ENCODE measurements at regions not wholly inside any gene's neighbourhood (a gene's known extent, or its start where the extent isn't known, plus 50 kb on each side); places are given as distances from the start of the nearest gene placed in this dataset.

- no peak for TF ChIP-seq MLX (CRISPR knock-in tag; IDR thresholded peaks at IDR 0.05)
Observed at GRCh38 chr6:14443629-14444268, 326.2 kb downstream of the CD83 start (continued).

GRCh38 chr6:14444295-14444972, 326.9 kb downstream of the CD83 start:
- TF ChIP-seq HMGXB4 (CRISPR knock-in tag; IDR thresholded peaks at IDR 0.05) (no peak), MAX (CRISPR knock-in tag; IDR thresholded peaks at IDR 0.05) (no peak), ZBTB21 (CRISPR knock-in tag; IDR thresholded peaks at IDR 0.05; ENCODE audit: borderline replicate concordance) (no peak), NR1H2 (CRISPR knock-in tag; IDR thresholded peaks at IDR 0.05) (no peak), ZNF671 (CRISPR knock-in tag; IDR thresholded peaks at IDR 0.05) (no peak), IRF2 (CRISPR knock-in tag; IDR thresholded peaks at IDR 0.05; ENCODE audit: borderline replicate concordance, low read depth) (no peak), SOX15 (CRISPR knock-in tag; IDR thresholded peaks at IDR 0.05) (no peak), FOXP4 (CRISPR knock-in tag; IDR thresholded peaks at IDR 0.05) (no peak), NFE2L1 (CRISPR knock-in tag; IDR thresholded peaks at IDR 0.05) (no peak), EMX1 (CRISPR knock-in tag; IDR thresholded peaks at IDR 0.05) (no peak)
- DNase-seq (ENCODE audit: low spot score) (no peak), ATAC-seq (no peak)
- Mint-ChIP-seq H3K27me3 (ENCODE audit: low read depth) (no peaks in the 10 kb centered on the region), H3K4me1 (peaks cover 26% of the 10 kb centered on the region), H3K36me3 (peaks cover 22% of the 10 kb centered on the region), H3K4me3 (no peak overlapping the region), H3K9me3 (peaks cover 23% of the 10 kb centered on the region), H3K27ac (no peak overlapping the region)
- POLR2A ChIA-PET = interaction anchor here (0.5 kb wide), 1 partner anchor 818 kb away, joined by 6 read pairs; no protein-coding TSS in a partner anchor
- CTCF ChIA-PET = no interaction called here

- ChIA-PET POLR2A (no interaction called here), CTCF (no interaction called here)
- Mint-ChIP-seq H3K4me3 (no peak overlapping the region), H3K27me3 (ENCODE audit: low read depth) (peaks cover 4% of the 10 kb centered on the region), H3K36me3 (peaks cover 22% of the 10 kb centered on the region), H3K27ac (no peak overlapping the region), H3K9me3 (peaks cover 23% of the 10 kb centered on the region), H3K4me1 (peaks cover 23% of the 10 kb centered on the region)
- TF ChIP-seq SP1 (CRISPR knock-in tag; conservative IDR thresholded peaks at IDR 0.05) (no peak), MAX (CRISPR knock-in tag; IDR thresholded peaks at IDR 0.05) (no peak), GTF2I (CRISPR knock-in tag; conservative IDR thresholded peaks at IDR 0.05) (no peak), ELF4 (CRISPR knock-in tag; IDR thresholded peaks at IDR 0.05; ENCODE audit: low read depth) (no peak), EMX1 (CRISPR knock-in tag; IDR thresholded peaks at IDR 0.05) (no peak), CDX4 (CRISPR knock-in tag; IDR thresholded peaks at IDR 0.05; ENCODE audit: borderline replicate concordance) (no peak), HMGXB4 (CRISPR knock-in tag; IDR thresholded peaks at IDR 0.05) (no peak), CREM (CRISPR knock-in tag; IDR thresholded peaks at IDR 0.05) (no peak), KAT7 (CRISPR knock-in tag; IDR thresholded peaks at IDR 0.05; ENCODE audit: borderline replicate concordance) (no peak), HMGA2 (CRISPR knock-in tag; IDR thresholded peaks at IDR 0.05) (no peak), JAZF1 (CRISPR knock-in tag; IDR thresholded peaks at IDR 0.05) (no peak), TEAD1 (CRISPR knock-in tag; IDR thresholded peaks at IDR 0.05) (no peak), AR (CRISPR knock-in tag; IDR thresholded peaks at IDR 0.05) (no peak), NFYB (CRISPR knock-in tag; conservative IDR thresholded peaks at IDR 0.05; ENCODE audit: low read depth) (no peak), ETV6 (CRISPR knock-in tag; IDR thresholded peaks at IDR 0.05) (no peak)
- ATAC-seq (no peak), DNase-seq (ENCODE audit: low spot score) (no peak)
Observed at GRCh38 chr6:14447240-14447639, 329.7 kb downstream of the CD83 start.
